ENCODE measurements at regions not wholly inside any gene's neighbourhood (a gene's known extent, or its start where the extent isn't known, plus 50 kb on each side); places are given as distances from the start of the nearest gene placed in this dataset.
"Not testable (repeated sequence)": the region's sequence is repeated elsewhere in the genome, so short reads cannot be mapped to it uniquely, and the experiment has no call there.

GRCh38 chr7:159321278-159321677 lies 176.6 kb upstream of the VIPR2 start:
- H3K4me3 ChIP-seq, result no peak overlapping the region
- TF ChIP-seq CTCF (IDR thresholded peaks at IDR 0.05; ENCODE audit: borderline replicate concordance), result no peak

GRCh38 chr7:159318682-159319351 lies 174.2 kb upstream of the VIPR2 start:
- H3K4me3 ChIP-seq, result no peak overlapping the region
- H3K4me1 ChIP-seq, result no peaks in the 10 kb centered on the region
- H3K27ac ChIP-seq (replicated peaks), result no peak overlapping the region
- no peaks in the 10 kb centered on the region for H3K36me3 ChIP-seq
- H3K9me3 ChIP-seq (replicated peaks), result peaks cover 20% of the 10 kb centered on the region
- TF ChIP-seq CTCF (IDR thresholded peaks at IDR 0.05; ENCODE audit: borderline replicate concordance), result no peak
- DNase-seq, result no peak
- H3K27me3 ChIP-seq (ENCODE audit: low read depth), result peaks cover 11% of the 10 kb centered on the region
- intact Hi-C loops (cut with micrococcal nuclease), result no loop called here

More at GRCh38 chr7:159321278-159321677, 176.6 kb upstream of the VIPR2 start:
- Histone ChIP-seq H3K36me3 (no peaks in the 10 kb centered on the region), H3K4me1 (no peaks in the 10 kb centered on the region), H3K9me3 (replicated peaks) (peaks cover 23% of the 10 kb centered on the region), H3K27me3 (ENCODE audit: low read depth) (peaks cover 11% of the 10 kb centered on the region), H3K27ac (replicated peaks) (no peak overlapping the region)
- DNase-seq, result no peak
- intact Hi-C loops (cut with micrococcal nuclease), result no loop called here

GRCh38 chr7:159317294-159317693 lies 172.6 kb upstream of the VIPR2 start:
- H3K4me3 ChIP-seq, result no peak overlapping the region
- H3K4me1 ChIP-seq, result no peaks in the 10 kb centered on the region
- no peak for DNase-seq
- H3K9me3 ChIP-seq (replicated peaks), result peaks cover 20% of the 10 kb centered on the region
- peaks cover 11% of the 10 kb centered on the region for H3K27me3 ChIP-seq (ENCODE audit: low read depth)
- intact Hi-C loops (cut with micrococcal nuclease), result no loop called here
- no peak overlapping the region for H3K27ac ChIP-seq (replicated peaks)
- TF ChIP-seq CTCF (IDR thresholded peaks at IDR 0.05; ENCODE audit: borderline replicate concordance), result no peak
- no peaks in the 10 kb centered on the region for H3K36me3 ChIP-seq

DNA sequence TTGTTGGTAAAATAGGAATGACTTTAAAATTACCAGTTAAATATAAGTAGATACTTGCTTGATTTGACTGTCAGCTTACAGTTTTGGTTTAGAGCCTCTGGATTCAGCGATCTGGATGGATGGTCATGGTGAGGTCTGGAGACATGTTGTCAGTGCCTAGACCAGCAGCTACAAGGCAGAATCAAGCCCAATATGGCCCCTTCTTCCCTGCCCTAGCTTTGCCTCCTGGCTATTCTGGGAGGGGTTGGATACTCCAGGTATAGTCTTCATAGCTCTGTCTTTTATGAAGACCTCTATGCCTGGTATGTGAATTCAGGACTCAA lies 166.5 kb upstream of the VIPR2 start:
- no peak overlapping the region for H3K4me3 ChIP-seq
- H3K27me3 ChIP-seq (ENCODE audit: low read depth), result peaks cover 8% of the 10 kb centered on the region
- no peak for TF ChIP-seq CTCF (IDR thresholded peaks at IDR 0.05; ENCODE audit: borderline replicate concordance)
- H3K4me1 ChIP-seq, result no peaks in the 10 kb centered on the region
- no peak overlapping the region for H3K27ac ChIP-seq (replicated peaks)
- no peak for DNase-seq
- intact Hi-C loops (cut with micrococcal nuclease), result no loop called here
- peaks cover 10% of the 10 kb centered on the region for H3K9me3 ChIP-seq (replicated peaks)
- no peaks in the 10 kb centered on the region for H3K36me3 ChIP-seq

DNA sequence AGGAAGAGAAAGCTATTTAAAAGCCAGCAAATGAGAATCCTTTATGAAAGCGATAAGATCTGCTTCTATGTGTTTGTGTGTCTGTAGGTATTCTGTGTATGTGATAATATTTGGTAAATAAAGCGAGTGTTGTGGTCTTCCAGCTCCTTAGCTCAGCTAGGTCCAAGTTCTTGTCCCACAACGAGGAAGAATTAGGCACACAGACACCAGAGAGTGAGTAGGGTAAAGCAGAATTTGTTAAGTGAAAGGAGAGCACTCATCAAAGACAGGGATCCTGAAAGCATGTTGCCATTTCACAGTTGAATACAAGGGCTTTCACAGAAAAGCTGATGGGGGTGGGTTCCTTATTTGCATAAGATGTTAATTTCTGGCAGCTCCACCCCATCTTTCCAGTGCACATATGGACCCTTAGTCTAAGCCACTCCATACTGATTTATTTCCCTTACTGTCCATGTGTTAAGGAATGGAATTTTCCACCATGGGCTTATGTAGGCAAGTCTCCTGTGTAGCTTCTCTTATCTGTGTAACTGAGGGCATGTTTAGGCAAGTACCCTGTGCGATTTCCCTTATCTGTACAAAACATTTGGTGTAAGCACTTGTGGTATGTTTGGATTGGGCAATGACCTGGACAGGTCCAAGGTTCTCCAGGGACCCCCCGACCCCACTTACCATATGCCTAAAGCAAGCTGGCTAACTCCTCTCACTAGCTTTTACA lies 165.9 kb upstream of the VIPR2 start:
- Histone ChIP-seq H3K4me1 (no peaks in the 10 kb centered on the region), H3K9me3 (replicated peaks) (peaks cover 10% of the 10 kb centered on the region), H3K27ac (replicated peaks) (no peak overlapping the region), H3K4me3 (no peak overlapping the region), H3K27me3 (ENCODE audit: low read depth) (peaks cover 8% of the 10 kb centered on the region), H3K36me3 (no peaks in the 10 kb centered on the region)
- no peak for DNase-seq
- TF ChIP-seq CTCF (IDR thresholded peaks at IDR 0.05; ENCODE audit: borderline replicate concordance), result no peak
- intact Hi-C loops (cut with micrococcal nuclease), result no loop called here

DNA sequence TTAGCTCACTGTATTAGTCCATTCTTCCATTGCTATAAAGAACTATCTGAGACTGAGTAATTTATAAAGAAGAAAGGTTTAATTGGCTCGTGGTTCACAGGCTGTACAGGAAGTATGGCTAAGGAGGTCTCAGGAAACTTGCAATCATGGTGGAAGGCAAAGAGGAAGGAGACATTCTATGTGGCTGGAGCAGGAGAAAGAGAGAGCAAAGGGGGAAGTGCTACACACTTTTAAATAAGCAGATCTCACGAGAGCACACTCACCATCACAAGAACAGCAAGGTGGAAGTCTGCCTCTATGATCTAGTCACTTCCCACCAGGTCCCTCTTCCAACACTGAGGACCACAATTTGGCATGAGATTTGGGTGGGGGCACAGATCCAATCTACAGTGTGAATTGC lies 164.5 kb upstream of the VIPR2 start:
- H3K4me3 ChIP-seq; H3K36me3 ChIP-seq; H3K27ac ChIP-seq (replicated peaks); H3K27me3 ChIP-seq (ENCODE audit: low read depth); intact Hi-C loops (cut with micrococcal nuclease); DNase-seq; H3K4me1 ChIP-seq: not testable (repeated sequence)
- H3K9me3 ChIP-seq (replicated peaks), result peaks cover 10% of the 10 kb centered on the region
